Ecto neural progenitor cell (in vitro differentiated cells): ENCODE measurements at regions not wholly inside any gene's neighbourhood (a gene's known extent, or its start where the extent isn't known, plus 50 kb on each side); places are given as distances from the start of the nearest gene placed in this dataset.

Source experiments
- DNase-seq: peaks from one replicate; pipeline ENCODE4 v3.0.0-alpha.2; 2018; ENCODE audit warnings: low spot score

DNA sequence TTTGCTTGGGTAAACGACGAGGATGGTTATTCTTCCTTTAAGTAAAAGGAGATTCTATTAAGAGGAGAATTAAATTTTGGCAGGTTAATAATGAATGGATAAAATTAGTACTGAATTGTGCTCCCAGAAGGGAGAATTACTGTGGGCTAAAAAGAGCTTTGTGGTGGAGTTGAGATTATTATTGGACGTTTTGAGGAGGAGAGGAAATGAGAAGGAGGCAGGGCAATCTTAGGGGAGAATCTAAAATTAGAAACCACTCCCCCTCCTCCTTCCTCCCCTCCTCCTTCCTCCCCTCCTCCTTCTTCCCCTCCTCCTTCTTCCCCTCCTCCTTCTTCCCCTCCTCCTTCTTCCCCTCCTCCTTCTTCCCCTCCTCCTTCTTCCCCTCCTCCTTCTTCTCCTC, 331.8 kb downstream of the PRL start:
- no peak for DNase-seq

DNA sequence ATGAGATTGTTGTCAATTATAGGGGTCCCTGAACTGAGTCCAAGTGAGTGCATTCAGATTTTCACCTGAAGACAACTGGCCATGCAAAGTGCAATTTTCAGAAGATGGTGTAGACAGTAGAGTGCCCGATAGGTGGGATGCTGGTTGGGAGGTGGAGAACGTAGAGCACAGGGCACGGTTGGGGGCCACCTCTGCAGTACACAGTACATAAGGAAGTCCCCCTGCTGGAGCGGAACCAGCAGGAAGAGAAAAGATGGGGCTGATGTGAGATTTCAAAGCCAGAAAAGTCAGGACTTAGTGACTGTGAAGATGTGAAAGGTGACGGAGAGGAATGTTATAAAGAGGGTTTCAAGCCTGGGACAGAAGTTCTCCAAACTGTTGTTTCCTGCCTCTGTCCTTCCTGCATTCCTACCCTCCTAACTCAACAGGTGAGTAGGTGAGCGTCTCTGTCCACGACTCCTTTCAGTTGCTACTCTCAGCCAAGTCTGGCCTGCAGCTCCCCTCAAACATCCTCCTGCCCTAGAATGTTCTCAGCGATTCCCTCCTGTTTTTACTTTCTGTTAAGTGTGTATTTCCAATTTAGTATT, 330.8 kb downstream of the PRL start:
- DNase-seq: no peak

GRCh38 chr6:21967056-21967974, 329.5 kb downstream of the PRL start:
- DNase-seq: no peak

DNA sequence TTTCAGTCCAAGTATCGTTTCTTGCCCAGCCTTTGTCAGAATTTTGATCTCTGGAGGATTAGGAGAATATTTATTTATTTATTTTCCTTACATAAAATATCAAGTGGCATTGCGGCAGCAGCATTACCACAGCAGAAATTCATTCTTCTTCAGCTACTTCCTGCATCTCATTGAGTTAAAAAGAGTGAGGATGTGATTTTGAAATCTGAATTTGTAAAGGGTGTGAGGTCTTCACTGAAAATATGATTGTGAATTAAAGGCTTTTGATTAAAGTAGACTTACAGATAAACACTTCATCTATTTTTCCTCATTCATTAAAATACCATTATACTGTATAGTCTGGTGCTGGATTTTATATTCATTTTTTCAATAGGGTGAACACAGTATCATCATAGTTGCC, 328.4 kb downstream of the PRL start:
- DNase-seq: no peak

- no peak for DNase-seq
Observed at GRCh38 chr6:21969192-21969591, 327.6 kb downstream of the PRL start.

DNA sequence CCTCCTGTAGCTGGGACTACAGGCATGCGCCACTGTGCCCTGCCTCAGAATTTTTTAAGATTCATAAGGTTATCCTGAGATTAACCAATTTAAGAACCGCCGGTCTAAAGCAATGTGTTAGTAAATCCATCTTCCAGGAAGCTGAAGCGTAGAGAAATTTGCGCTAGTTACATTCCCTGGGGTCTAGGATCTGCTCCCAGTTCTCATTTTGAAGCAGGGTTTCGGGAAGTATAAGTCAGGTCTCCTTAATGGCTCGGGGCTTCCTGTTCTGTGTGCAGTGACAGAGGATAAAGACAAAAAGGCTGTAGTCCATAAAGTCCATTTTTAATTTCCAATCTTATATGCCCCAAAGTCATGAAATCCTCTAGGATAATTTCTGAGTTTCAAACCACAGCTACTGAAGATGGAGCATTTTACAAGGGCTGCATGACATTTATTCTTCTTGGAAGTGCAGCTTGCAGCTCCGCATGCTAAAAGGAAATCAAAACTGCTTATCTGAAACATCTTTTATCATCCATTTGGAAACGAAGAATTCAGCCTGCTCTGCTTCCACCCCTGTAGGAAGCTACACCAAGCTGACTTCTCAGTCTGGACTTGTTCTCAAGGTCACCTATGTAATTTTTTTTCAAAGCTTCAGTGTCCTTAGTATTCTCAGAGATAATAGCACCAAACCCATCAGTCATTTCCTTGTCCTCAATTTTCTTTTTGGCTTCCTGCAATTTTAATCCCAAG, 326.1 kb downstream of the PRL start:
- no peak for DNase-seq

DNA sequence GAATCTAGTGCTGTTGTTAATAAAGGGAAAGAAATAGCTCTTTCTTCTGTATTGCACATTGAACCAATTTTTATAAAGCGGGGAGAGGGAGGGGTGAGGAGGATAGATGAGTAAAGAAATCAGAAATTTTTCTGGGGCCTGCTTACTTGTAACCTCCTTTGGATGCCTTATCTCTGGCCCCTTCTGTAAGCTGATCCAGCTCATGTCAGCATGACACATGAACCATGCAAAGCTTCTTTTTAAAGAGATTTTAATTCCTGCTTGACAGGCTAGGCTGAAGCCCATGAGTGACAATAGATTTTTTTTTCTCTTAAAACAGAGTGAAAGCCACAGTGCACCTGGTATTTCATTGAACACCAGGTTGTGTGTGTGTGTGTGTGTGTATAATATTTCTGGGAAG, 325.3 kb downstream of the PRL start:
- no peak for DNase-seq

- DNase-seq: no peak
Observed at GRCh38 chr6:21972516-21972915, 324.3 kb downstream of the PRL start.

DNA sequence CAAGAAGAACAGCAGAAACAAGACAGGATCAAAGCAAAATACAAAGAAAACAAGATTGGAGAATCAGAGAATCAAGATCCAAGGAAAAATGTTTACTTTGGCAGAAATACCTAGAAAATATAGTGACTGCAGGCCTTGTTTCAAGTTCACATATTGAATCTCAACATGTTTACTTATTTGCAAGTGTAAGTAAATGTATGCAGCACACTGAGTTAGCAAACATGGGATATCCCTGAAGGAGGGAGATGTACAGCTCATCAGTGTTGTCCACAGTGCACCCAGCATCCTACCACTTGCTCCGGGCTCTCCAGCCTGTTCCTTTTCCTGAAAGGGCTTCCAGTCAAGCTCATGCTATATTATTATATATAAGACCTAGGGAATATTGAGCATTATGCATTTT, 319.5 kb downstream of the PRL start:
- no peak for DNase-seq

DNA sequence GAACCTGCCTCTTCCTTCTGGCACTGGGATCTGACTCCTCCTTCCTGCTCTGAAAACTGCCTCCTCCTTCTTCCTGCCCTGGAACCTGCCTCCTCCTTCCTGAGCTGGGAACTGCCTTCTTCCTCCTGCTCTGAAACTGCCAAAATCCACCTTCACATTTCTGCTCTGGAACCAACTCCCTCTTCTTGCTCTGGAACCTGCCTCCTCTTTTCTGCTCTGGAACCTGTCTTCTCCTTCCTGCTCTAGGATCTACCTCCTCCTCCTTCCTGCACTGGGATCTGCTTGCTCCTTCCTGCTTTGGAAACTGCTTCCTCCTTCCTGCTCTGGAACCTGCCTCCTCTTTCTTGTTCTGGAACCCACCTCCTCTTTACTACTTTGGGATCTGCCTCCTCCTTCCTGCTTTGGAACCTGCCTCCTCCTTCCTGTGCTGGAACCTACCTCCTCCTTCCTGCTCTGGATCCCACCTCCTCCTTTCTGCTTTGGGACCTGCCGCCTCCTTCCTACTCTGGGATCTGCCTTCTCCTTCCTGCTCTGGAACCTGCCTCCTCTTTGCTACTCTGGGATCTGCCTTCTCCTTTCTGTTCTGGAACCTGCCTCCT, 315.5 kb downstream of the PRL start:
- no peak for DNase-seq

GRCh38 chr6:21984135-21984534, 312.7 kb downstream of the PRL start:
- no peak for DNase-seq

DNA sequence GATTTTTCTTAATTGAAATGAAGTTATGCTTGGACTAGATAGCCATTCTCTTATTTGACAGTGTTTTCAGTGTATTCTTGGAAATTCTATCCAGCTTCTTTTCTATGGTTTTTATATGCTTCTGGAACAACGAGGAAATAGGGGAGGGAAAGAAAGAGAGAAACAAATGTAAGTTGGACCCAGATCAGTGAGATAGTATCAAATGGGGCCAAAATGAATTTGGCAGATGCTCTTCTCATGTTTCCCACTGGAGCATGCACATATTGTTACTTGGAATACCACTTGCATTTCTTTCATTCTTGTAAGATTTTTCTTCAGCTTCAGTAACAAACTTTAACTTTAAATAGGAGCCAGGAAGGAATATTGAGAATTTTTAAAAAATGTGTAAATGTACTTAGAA, 312.3 kb downstream of the PRL start:
- DNase-seq: no peak

- DNase-seq: no peak
Observed at GRCh38 chr6:21985904-21986303, 310.9 kb downstream of the PRL start.

DNA sequence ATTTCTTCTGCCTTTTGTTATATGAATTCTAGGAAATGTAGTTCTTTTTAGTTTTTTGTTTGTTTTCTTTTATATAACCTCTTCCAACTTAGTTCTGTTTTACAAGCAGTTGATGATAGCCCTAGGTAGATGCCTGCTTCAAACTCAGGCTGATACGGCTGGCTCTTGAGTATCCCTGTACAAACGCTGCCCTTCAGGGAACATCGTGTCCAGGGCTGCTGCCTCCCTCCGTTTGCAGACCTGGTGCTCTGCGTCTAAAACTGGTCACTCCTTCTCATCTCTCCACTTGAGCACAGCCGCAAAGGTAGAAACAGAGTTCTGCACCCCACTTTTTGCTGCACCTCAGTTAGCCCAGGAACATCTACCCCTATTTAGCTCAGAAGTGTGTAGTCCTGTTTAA, 310.1 kb downstream of the PRL start:
- no peak for DNase-seq

DNA sequence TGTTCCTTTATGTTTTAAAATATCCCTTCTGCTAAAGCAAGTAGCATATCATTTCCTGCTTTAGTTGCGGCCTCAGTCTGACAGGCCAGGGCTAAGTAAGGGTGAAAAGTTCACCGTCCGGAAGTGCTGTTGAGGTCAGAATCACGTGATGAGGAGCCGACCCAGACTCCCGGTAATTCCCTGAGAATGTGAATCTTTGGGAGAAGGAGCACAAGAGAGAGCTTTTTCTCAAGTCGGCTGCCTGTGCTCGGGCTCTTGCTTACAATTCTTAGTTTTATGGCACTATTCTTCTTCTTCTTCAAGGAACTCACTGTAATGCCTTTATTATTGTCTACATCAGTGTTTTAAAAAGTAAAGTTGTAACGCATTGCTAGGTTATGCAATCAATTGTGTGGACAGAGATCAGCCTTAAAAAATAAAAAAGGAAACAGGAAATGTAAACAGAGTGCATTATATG, 309.3 kb downstream of the PRL start:
- no peak for DNase-seq

DNA sequence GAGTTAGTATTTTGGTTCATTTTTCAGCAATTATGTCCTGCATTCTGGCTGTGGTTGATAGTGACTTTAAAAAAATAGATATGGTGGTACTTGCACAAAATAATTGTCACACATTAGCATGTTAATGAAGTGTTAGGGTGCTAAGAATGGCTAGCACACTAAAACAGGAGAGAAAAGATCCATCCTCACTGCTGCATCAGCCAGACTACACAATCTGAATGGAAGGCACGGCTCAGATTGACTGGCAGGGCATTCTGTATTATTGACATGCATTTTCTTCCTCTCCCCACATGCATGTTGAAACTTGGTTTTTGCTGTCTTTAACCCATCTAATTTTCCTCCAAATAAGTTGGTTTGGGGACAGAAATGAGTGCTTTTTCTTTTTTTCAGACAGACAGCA, 306.3 kb downstream of the PRL start:
- no peak for DNase-seq

GRCh38 chr6:21992178-21992967, 304.5 kb downstream of the PRL start:
- DNase-seq: no peak

DNA sequence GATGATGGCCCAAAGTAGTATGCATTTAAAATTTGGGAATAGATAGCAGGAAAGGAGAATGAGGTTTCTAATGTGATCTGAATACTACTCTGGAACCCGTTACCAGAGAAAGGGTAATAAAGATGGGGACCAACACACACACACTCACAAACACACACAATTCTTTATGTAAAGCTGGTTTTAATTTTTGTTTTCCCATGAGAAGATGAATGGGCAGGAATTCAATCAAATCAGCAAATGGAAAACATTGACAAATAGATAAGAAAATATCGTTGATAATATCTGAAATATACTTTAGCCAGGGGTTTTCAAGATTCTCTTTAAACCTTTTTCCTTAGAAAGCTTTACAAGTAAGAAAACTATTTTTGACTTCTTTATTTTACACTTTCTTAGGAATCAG, 303.0 kb downstream of the PRL start:
- DNase-seq: no peak

DNA sequence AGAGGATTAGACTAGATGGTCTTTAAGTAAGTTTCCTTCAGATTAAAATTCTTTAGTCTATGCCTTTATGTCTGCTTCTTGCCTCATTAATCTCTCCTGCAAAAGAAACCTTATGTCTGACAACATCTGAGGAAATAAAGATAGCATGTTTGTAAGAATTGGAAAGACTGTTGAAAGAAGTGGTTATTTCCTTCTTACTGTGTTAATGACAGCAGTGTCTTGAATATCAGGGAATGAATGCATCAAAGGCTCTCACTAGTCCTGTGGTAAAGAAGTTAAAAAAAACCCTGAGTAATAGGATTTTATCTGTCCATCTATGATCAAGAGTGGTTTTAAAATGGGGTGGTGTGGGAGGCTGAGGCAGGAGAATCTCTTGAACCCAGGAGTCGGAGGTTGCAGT, 302.0 kb downstream of the PRL start:
- no peak for DNase-seq

DNA sequence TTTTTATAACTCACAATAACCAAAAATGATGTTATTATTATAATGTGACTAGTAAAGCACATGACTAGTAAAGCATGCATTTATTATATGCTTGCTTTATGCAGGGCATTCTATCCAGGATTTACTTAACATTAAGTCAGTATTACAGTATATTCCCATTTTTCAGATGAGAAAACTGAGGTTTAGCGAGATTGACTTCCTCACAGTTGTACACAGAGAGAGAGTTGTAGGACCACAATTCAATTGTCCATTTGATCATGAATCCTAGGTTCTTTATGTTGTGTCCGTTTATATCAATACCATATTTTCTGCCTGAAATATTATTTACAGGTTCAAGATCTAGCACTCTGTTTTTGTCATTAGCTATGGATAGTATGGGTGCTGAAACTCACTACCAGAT, 301.5 kb downstream of the PRL start:
- no peak for DNase-seq

DNA sequence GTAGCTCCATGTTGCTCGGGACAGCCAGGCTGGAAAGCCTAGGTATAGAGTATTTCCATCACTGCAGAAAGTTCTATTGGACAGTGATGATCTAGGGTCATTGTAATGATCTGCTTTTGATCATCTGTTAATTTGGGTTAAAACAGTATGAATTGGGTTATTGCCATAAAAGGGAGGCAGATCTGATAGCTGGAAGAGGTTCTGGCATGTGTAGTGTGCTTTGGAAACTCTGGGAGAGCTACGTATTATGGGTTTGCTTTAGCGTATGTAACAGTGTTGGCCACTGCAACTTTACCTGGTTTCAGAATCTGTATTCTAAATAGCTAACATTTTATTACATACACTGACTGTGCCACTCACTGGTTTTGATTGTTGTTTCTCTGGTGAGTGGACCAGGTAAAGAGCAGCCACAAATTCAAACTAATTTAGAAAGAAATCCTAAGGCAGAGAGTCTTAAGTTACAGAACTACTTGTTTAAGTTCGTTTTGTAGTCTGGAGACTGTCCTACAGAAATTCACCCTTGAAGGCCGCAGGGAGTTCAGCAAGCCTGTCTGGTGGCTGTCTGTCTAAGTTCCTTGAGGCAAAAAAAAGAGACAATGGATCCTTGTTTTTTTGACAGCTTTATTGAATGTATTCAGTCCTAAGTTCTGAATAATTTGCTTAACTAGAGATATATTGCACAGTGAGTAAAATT, 300.3 kb downstream of the PRL start:
- DNase-seq: no peak
